Gastrocnemius medialis (tissue), 4 donors: ENCODE measurements at regions not wholly inside any gene's neighbourhood (a gene's known extent, or its start where the extent isn't known, plus 50 kb on each side); places are given as distances from the start of the nearest gene placed in this dataset.

Experiments used
- ATAC-seq, 2 donors: fragments of 150-250 bp; one replicate each; pipeline ENCODE4 v1.9.1; 2016
- DNase-seq, 2 donors: peaks; one replicate each; pipeline ENCODE4 v3.0.0-alpha.2; 2019
- H3K27ac ChIP-seq, 4 donors: fragments of 200-600 bp; sonication (generic); 1 replicate in 1 of 4; 2 replicates in 3 of 4; pipeline ENCODE4 v1.5.1; 2016 to 2018; ENCODE audit warnings: mild to moderate bottlenecking in 2 of 4, moderate library complexity in 1 of 4
- H3K27me3 ChIP-seq, 3 donors: fragments of 200-600 bp; sonication (generic) in 2 of 3; 1 replicate in 1 of 3; 2 replicates in 2 of 3; pipeline versions ENCODE4 v1.5.1 to v1.6.0; 2016 to 2019; ENCODE audit warnings: mild to moderate bottlenecking in 1 of 3, moderate library complexity in 1 of 3
- H3K36me3 ChIP-seq, 2 donors: fragments of 200-600 bp; sonication (generic) in 1 of 2; one replicate each; pipeline ENCODE4 v1.5.1; 2017 to 2018
- H3K4me1 ChIP-seq, 2 donors: fragments of 200-600 bp; sonication (generic) in 1 of 2; one replicate each; pipeline ENCODE4 v1.5.1; 2016 to 2017; ENCODE audit warnings: mild to moderate bottlenecking in 2 of 2
- H3K4me3 ChIP-seq, 4 donors: fragments of 200-600 bp; sonication (generic) in 3 of 4; 1 replicate in 1 of 4; 2 replicates in 3 of 4; pipeline ENCODE4 v1.5.1; 2016 to 2019; ENCODE audit warnings: mild to moderate bottlenecking in 2 of 4
- H3K9me3 ChIP-seq, 3 donors: fragments of 200-600 bp; sonication (generic) in 2 of 3; 1 replicate in 1 of 3; 2 replicates in 2 of 3; pipeline ENCODE4 v1.5.1; 2016 to 2019
- CTCF ChIP-seq, 5 experiments: fragments of 450-650 bp in 3 of 5; fragments of 200-600 bp in 2 of 5; sonication (generic) in 2 of 5; IDR thresholded peaks in 4 of 5; conservative IDR thresholded peaks in 1 of 5; 1 replicate in 4 of 5; 2 replicates in 1 of 5; pipeline ENCODE4 v1.5.1; 2016 to 2019; ENCODE audit warnings: antibody characterized with exemption in 5 of 5, mild to moderate bottlenecking in 3 of 5, moderate library complexity in 3 of 5
- POLR2A ChIP-seq, 2 donors: fragments of 450-650 bp; IDR thresholded peaks; one replicate each; pipeline ENCODE4 v1.6.1; 2017; ENCODE audit warnings: antibody characterized with exemption in 2 of 2, mild to moderate bottlenecking in 2 of 2, moderate library complexity in 2 of 2
- in situ Hi-C, 4 donors: fragments of 200-750 bp; cut with MboI; loops; one replicate each; pipeline versions ENCODE4 v1.15.0 to v1.8.0; 2017; ENCODE audit warnings: low sequenced_read_pairs in 4 of 4
- intact Hi-C: fragments of 100-400 bp; cut with DNase I; formaldehyde crosslinking; loops from one replicate; pipeline ENCODE4 v1.15.1; 2023; ENCODE audit warnings: low total_unique reads

- intact Hi-C loops (no loop called here), in situ Hi-C loops (no loop called here)
- no peaks in the 10 kb centered on the region for H3K4me1 ChIP-seq
- no peak overlapping the region for H3K27ac ChIP-seq
- ATAC-seq (no peak), DNase-seq (no peak)
- H3K27me3 ChIP-seq = no peaks in the 10 kb centered on the region
- H3K36me3 ChIP-seq = no peaks in the 10 kb centered on the region
- H3K4me3 ChIP-seq = no peak overlapping the region
- no peak for TF ChIP-seq CTCF (IDR thresholded peaks at IDR 0.05 in 4 of 5, conservative IDR thresholded peaks at IDR 0.05 in 1 of 5)
- TF ChIP-seq POLR2A (IDR thresholded peaks at IDR 0.05) = no peak
- H3K9me3 ChIP-seq = no peaks in the 10 kb centered on the region
These were observed 293.8 kb downstream of the GAS1 start for GRCh38 chr9:86653466-86653865.

- Histone ChIP-seq H3K27ac (no peak overlapping the region), H3K4me1 (no peaks in the 10 kb centered on the region), H3K27me3 (no peaks in the 10 kb centered on the region), H3K4me3 (no peak overlapping the region), H3K36me3 (no peaks in the 10 kb centered on the region), H3K9me3 (no peaks in the 10 kb centered on the region)
- DNase-seq (no peak), ATAC-seq (no peak)
- intact Hi-C loops = no loop called here
- in situ Hi-C loops = no loop called here
- no peak for TF ChIP-seq CTCF (IDR thresholded peaks at IDR 0.05 in 4 of 5, conservative IDR thresholded peaks at IDR 0.05 in 1 of 5)
- TF ChIP-seq POLR2A (IDR thresholded peaks at IDR 0.05) = no peak
These were observed 294.6 kb downstream of the GAS1 start for GRCh38 chr9:86652736-86653135.

- intact Hi-C loops = no loop called here
- Histone ChIP-seq H3K4me1 (no peaks in the 10 kb centered on the region), H3K27me3 (no peaks in the 10 kb centered on the region), H3K9me3 (no peaks in the 10 kb centered on the region), H3K27ac (no peak overlapping the region), H3K36me3 (no peaks in the 10 kb centered on the region), H3K4me3 (no peak overlapping the region)
- DNase-seq = no peak
- in situ Hi-C loops = loop anchor here in 1 of 4 donors (25.0 kb wide), 2 partner anchors 87 to 662 kb away; no protein-coding TSS in a partner anchor
- TF ChIP-seq CTCF (IDR thresholded peaks at IDR 0.05 in 4 of 5, conservative IDR thresholded peaks at IDR 0.05 in 1 of 5) (no peak), POLR2A (IDR thresholded peaks at IDR 0.05) (no peak)
- no peak for ATAC-seq
These were observed 295.7 kb upstream of the TUT7 start for GRCh38 chr9:86649913-86650312.

- DNase-seq (no peak), ATAC-seq (no peak)
- intact Hi-C loops = no loop called here
- Histone ChIP-seq H3K4me1 (no peaks in the 10 kb centered on the region), H3K4me3 (no peak overlapping the region), H3K27me3 (no peaks in the 10 kb centered on the region), H3K9me3 (no peaks in the 10 kb centered on the region), H3K27ac (no peak overlapping the region), H3K36me3 (no peaks in the 10 kb centered on the region)
- in situ Hi-C loops = loop anchor here in 1 of 4 donors (25.0 kb wide), 2 partner anchors 89 to 664 kb away; no protein-coding TSS in a partner anchor
- TF ChIP-seq POLR2A (IDR thresholded peaks at IDR 0.05) (no peak), CTCF (IDR thresholded peaks at IDR 0.05 in 4 of 5, conservative IDR thresholded peaks at IDR 0.05 in 1 of 5) (no peak)
These were observed 294.6 kb upstream of the TUT7 start for GRCh38 chr9:86648828-86649170.

- Histone ChIP-seq H3K27ac (no peak overlapping the region), H3K9me3 (no peaks in the 10 kb centered on the region), H3K36me3 (no peaks in the 10 kb centered on the region), H3K4me3 (no peak overlapping the region), H3K4me1 (no peaks in the 10 kb centered on the region), H3K27me3 (no peaks in the 10 kb centered on the region)
- intact Hi-C loops = no loop called here
- in situ Hi-C loops = loop anchor here in 1 of 4 donors (25.0 kb wide), 2 partner anchors 89 to 664 kb away; no protein-coding TSS in a partner anchor
- DNase-seq = no peak
- ATAC-seq = no peak
- TF ChIP-seq POLR2A (IDR thresholded peaks at IDR 0.05) (no peak), CTCF (IDR thresholded peaks at IDR 0.05 in 4 of 5, conservative IDR thresholded peaks at IDR 0.05 in 1 of 5) (no peak)
These were observed 294.1 kb upstream of the TUT7 start for GRCh38 chr9:86648156-86648827.
